GM23338 (cell line): ENCODE measurements at regions not wholly inside any gene's neighbourhood (a gene's known extent, or its start where the extent isn't known, plus 50 kb on each side); places are given as distances from the start of the nearest gene placed in this dataset.

Experiments used
- CTCF ChIP-seq, 2 experiments: fragments of 200-600 bp in 1 of 2; sonication (generic) in 1 of 2; conservative IDR thresholded peaks; 2 replicates each; pipeline versions ENCODE4 v1.5.1 to v1.6.1; 2016 to 2017; ENCODE audit warnings: antibody characterized with exemption in 2 of 2, low read depth in 2 of 2, mild to moderate bottlenecking in 2 of 2, moderate library complexity in 1 of 2
- EZH2phosphoT487 ChIP-seq: fragments of 200-600 bp; sonication (generic); IDR thresholded peaks from one replicate; pipeline ENCODE4 v1.8.1; 2018; ENCODE audit warnings: antibody characterized with exemption; ENCODE audit not compliant: unreplicated experiment
- POLR2AphosphoS5 ChIP-seq: IDR thresholded peaks from 2 replicates; pipeline ENCODE4 v1.6.1; 2016; ENCODE audit warnings: antibody characterized with exemption, low read depth

GRCh38 chr9:129497005-129497812 lies 123.7 kb downstream of the C9orf50 start:
- TF ChIP-seq CTCF (conservative IDR thresholded peaks at IDR 0.05; ENCODE audit: low read depth in 2 of 2) (no peak), EZH2phosphoT487 (no peak), POLR2AphosphoS5 (no peak)
